GM06990 (cell line): ENCODE measurements at regions not wholly inside any gene's neighbourhood (a gene's known extent, or its start where the extent isn't known, plus 50 kb on each side); places are given as distances from the start of the nearest gene placed in this dataset.

Experiments
- DNase-seq: peaks from one replicate; pipeline ENCODE4 v3.0.0-alpha.2; 2011; ENCODE audit not compliant: insufficient read length; ENCODE audit errors: extremely low read depth
- H3K27me3 ChIP-seq: replicated peaks from 2 replicates; pipeline ENCODE4 v1.6.0; 2011; ENCODE audit warnings: low read length; ENCODE audit not compliant: control insufficient read depth, insufficient read depth
- H3K36me3 ChIP-seq: 2 replicates; pipeline ENCODE4 v1.5.1; 2011; ENCODE audit warnings: low read length; ENCODE audit not compliant: control insufficient read depth, insufficient read depth
- H3K4me3 ChIP-seq: replicated peaks from 2 replicates; pipeline ENCODE4 v1.5.1; 2011; ENCODE audit warnings: low read depth, mild to moderate bottlenecking, control low read depth, low read length
- CTCF ChIP-seq: IDR thresholded peaks from 2 replicates; pipeline ENCODE4 v1.5.1; 2011; ENCODE audit warnings: low read length, control low read depth, mild to moderate bottlenecking, inconsistent platforms; ENCODE audit not compliant: insufficient read depth, poor library complexity, severe bottlenecking

GRCh38 chr5:13189532-13189931, 755.0 kb downstream of the DNAH5 start:
- no peak overlapping the region for H3K4me3 ChIP-seq
- DNase-seq: no peak
- no peak for TF ChIP-seq CTCF
- no peaks in the 10 kb centered on the region for H3K27me3 ChIP-seq
- no peaks in the 10 kb centered on the region for H3K36me3 ChIP-seq

DNA sequence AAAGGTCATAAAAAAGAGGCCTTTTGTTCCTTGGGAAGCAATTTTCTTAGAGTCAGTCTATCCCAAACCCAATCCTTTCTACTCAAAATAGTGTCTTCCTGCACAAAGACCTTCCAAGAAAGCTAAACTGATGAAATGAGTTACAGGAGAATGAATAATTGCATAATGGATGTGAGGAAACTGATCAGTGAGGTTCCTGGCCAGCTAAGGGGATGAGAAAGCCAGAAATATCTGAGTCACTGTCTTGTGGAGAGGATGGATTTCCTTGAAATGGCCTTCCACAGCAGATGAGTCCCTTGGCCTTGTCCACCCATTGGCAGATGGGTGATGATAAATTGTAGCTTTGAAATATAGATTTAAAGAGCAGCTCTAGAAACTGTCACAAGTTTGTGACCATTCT, 756.1 kb downstream of the DNAH5 start:
- Histone ChIP-seq H3K36me3 (no peaks in the 10 kb centered on the region), H3K27me3 (no peaks in the 10 kb centered on the region), H3K4me3 (no peak overlapping the region)
- DNase-seq: no peak
- no peak for TF ChIP-seq CTCF

GRCh38 chr5:13187186-13187585, 757.3 kb downstream of the DNAH5 start:
- Histone ChIP-seq H3K4me3 (no peak overlapping the region), H3K36me3 (no peaks in the 10 kb centered on the region), H3K27me3 (no peaks in the 10 kb centered on the region)
- TF ChIP-seq CTCF: no peak
- no peak for DNase-seq

- no peak for DNase-seq
- Histone ChIP-seq H3K36me3 (no peaks in the 10 kb centered on the region), H3K4me3 (no peak overlapping the region), H3K27me3 (no peaks in the 10 kb centered on the region)
- TF ChIP-seq CTCF: no peak
Observed at GRCh38 chr5:13186177-13186576, 758.3 kb downstream of the DNAH5 start.

GRCh38 chr5:13179407-13180087, 764.9 kb downstream of the DNAH5 start:
- H3K36me3 ChIP-seq: no peaks in the 10 kb centered on the region
- TF ChIP-seq CTCF: no peak
- no peak for DNase-seq
- no peak overlapping the region for H3K4me3 ChIP-seq
- no peaks in the 10 kb centered on the region for H3K27me3 ChIP-seq

- TF ChIP-seq CTCF: no peak
- H3K27me3 ChIP-seq: no peaks in the 10 kb centered on the region
- no peak for DNase-seq
- H3K4me3 ChIP-seq: no peak overlapping the region
- no peaks in the 10 kb centered on the region for H3K36me3 ChIP-seq
Observed at GRCh38 chr5:13143630-13144029, 800.9 kb downstream of the DNAH5 start.
